HL-60 (cell line): ENCODE measurements at regions not wholly inside any gene's neighbourhood (a gene's known extent, or its start where the extent isn't known, plus 50 kb on each side); places are given as distances from the start of the nearest gene placed in this dataset.

Experiments used
- CTCF ChIP-seq: IDR thresholded peaks from one replicate; pipeline ENCODE4 v1.5.1; 2011; ENCODE audit warnings: low read length, control low read depth, inconsistent platforms; ENCODE audit not compliant: insufficient read depth
- GABPA ChIP-seq: IDR thresholded peaks from 2 replicates; pipeline ENCODE4 v1.6.1; 2012; ENCODE audit warnings: low read depth
- POLR2AphosphoS5 ChIP-seq: IDR thresholded peaks from 2 replicates; pipeline ENCODE4 v1.6.1; 2012; ENCODE audit warnings: low read depth
- REST ChIP-seq: IDR thresholded peaks from 2 replicates; pipeline ENCODE4 v1.6.1; 2012; ENCODE audit warnings: low read depth; ENCODE audit not compliant: insufficient replicate concordance

DNA sequence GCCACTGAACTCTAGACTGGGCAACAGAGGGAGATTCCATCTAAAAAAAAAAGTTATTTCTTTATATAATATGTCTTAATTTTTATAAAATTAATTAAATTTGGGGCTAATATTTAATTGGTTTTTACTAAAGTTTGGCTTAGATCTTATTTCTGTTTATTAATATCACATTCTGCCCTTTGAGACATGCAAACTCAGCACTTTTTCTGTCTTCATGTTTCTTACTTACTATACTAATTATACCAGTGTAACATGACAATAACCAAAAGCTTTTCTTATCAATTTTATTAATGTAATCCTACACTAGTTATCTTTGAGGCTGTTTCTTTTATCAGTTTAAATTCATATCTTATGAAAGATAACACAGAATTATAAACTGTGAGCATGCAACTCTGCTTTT, 475.9 kb upstream of the GRID2 start:
- TF ChIP-seq CTCF, result no peak
- no peak for TF ChIP-seq POLR2AphosphoS5
- TF ChIP-seq REST, result no peak
- TF ChIP-seq GABPA, result no peak
